ENCODE measurements at regions not wholly inside any gene's neighbourhood (a gene's known extent, or its start where the extent isn't known, plus 50 kb on each side); places are given as distances from the start of the nearest gene placed in this dataset.
A peak's percentile ranks its signal among the peaks of the same experiment; 100 is the strongest.

GRCh38 chr18:24840640-24841039, 380.2 kb downstream of the HRH4 start:
- DNase-seq: no peak

DNA sequence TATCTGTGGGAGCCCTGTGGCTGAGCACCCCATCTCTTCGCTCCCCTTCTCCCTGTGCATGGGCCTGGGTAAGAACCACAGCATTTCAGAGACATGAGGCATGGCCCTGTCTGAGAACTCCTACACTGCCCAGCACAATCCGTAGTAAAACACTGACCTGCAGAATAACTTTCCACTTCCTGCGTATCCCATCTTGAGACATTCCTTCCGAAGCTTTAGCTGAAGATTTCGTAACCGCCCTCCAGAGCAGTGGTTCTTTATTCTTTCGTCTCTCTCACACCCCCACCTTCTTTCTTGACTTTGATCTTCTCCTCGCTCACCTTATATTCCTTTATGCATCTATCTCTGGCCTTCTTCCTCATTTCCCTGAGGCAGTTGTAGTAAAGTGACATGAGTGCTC, 381.1 kb downstream of the HRH4 start:
- no peak for DNase-seq

- DNase-seq: no peak
Measured at GRCh38 chr18:24843123-24843522, 382.7 kb downstream of the HRH4 start.

- DNase-seq: no peak
Measured at GRCh38 chr18:24846138-24846537, 385.7 kb downstream of the HRH4 start.

- DNase-seq: no peak
Measured at GRCh38 chr18:24850532-24850931, 390.1 kb downstream of the HRH4 start.

- no peak for DNase-seq
Measured at GRCh38 chr18:24853076-24853475, 392.6 kb downstream of the HRH4 start.

- no peak for DNase-seq
Measured at GRCh38 chr18:24860978-24861680, 400.7 kb downstream of the HRH4 start.

DNA sequence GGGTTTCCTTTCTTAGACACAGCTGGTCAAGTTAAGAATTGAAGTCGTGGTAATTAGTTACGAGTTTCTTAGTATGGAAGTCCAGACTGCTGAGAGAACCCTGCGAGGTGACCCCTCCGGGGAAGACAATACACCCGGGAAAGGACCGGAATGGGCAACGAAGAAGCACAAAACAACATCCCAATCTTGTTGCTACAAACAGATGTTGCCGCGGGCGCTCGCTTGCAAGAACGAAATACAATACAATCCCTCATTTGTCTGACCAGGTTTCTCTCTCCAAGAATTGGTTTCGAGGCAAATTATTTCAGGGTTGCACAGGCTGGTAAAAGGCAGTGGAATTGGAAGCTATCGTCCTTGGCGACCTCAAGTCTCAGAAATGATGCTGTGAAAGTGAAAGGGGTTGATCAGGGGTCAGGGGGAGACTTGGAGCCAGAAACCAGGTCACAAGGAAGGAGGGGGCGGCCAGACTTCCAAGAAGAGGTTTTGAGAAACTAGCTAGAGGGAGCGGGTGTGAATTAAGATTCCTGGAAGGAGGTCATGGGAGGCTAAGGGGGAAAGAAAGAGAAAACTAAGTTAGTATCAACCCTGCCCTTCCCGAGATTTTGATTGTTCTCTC, 401.9 kb downstream of the HRH4 start:
- DNase-seq: no peak

DNA sequence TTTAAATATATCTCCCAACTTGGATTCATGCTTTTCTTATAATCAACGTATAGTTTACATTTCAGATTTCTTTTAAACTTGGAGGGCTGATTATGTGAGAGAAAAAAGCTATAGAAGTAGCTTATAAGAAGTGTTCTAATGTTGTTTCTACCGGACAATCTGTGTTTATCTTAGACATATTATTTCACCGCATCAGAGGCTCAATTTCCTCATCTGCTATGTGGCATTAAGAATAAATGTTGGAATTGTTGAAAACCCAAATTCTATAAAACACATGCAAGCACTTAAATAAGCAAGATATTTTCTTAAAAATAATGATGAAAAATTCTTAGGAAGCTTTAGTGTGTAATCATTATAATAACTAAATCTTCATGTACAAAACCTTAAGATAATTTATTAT, 407.9 kb downstream of the HRH4 start:
- DNase-seq: no peak

GRCh38 chr18:24868760-24869237, 408.4 kb downstream of the HRH4 start:
- DNase-seq: no peak

DNA sequence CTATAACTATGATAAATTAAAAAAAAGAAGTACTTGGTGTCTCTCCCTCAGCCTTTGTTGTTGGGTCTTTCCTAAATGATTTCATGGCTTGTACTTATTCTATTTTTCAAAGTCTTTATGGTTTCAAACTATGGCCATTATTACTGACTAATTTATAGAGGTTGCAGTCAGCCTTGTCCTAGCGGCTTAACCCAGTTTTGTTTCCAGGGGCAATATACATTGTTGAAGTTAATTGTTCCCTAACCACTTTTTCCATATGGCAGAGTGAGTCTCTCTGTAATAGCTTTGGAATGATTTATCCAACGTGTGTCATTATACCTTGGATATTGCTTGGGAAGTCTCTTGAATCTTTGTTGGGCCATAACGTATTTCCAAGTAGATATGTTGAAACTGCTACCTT, 408.8 kb downstream of the HRH4 start:
- no peak for DNase-seq

DNA sequence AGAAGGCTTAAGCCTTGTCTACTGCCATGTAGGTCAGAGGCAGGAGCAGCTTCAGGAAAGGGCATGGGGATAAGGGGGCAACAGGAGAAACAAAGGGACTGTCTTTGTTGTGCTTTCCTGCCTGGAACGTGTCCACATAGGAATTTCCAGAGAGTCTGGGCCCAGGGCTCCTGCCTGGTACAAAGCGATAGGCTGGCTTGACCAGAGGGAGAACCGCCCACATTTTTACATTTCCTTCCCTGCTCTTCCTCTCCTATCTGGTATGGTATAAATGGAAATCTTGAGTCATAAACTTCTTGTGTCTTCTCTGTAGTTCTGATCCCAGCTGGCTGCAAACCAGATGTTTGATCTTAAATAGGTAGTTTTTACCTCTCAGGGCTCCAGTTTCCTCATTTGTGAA, 414.8 kb downstream of the HRH4 start:
- no peak for DNase-seq

DNA sequence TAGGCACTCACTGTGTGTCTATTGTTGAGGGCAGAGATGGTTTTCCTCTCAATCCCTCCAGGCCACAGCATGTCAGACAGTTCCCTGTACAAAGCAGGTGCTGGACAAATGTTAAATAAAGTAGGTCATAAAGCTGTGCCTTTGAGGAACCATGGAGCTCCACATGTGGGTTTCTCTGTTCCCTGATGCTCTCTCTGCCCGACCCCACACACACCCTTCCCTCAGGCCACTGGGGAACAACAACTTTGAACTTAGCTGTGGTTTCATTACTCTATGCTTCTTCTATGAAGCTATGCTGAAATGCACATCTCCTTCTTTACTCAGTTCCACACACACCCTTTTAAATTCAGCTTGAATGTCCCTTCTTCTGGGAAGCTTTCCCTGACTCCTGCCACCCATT, 415.3 kb downstream of the HRH4 start:
- no peak for DNase-seq

GRCh38 chr18:24876266-24876665, 415.8 kb downstream of the HRH4 start:
- no peak for DNase-seq

- no peak for DNase-seq
Measured at GRCh38 chr18:24877066-24877465, 416.6 kb downstream of the HRH4 start.

GRCh38 chr18:24877546-24877945, 417.1 kb downstream of the HRH4 start:
- no peak for DNase-seq

DNA sequence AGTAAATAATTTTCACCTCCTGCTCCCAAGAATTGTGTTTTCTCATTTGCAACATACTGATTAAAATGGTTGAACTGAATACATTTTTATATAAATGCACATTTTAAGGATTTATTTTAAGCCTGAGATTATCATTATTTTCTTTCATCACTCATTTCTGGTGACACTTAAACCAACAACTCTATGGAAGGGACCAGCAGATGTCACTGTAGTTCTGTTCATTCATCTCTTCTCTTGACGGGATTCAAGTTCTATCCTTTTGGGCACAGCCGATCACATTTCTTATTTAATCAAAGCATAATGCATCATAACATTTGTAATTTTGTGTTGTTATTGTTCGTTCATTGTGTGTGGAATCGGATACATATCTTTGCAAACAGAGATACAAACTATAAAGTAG, 417.9 kb downstream of the HRH4 start:
- DNase-seq: peak; percentile 51

DNA sequence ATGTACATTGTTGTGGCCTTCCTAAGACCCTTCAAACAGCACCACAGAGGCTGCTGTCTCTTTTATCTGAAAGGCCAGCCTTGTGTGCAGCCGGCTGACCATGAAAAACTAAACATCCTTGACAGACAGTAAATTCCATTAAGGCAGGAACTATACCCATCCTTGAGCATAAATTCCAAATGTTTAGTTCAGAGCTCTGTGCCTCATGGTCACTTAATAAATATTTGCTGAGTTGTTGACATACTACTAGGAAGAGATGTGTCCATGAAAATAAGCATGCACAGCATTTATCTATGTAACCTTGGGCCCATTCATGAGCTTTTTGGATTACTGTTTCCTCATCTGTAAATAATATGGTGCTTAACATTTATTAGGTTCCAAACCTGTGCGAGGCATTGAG, 424.8 kb downstream of the HRH4 start:
- no peak for DNase-seq

DNA sequence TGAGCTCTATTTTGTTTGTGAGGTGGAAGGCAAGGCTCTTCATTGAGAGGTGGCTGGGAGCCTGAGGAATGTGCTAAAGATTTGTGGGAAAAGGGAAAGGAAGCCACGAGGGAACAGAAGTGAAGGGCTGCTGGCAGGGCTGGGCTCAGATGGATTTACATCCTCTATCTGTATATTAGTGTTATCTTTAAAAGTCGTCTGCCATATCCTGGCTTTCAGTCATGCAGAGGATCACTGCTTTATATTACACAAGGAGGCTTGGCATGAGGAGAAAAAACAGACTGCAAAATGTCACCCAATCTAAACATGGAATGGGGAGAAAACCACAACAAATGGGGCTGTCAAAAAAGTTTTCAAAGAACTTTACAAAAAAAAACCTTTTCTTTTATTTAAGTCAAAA, 434.4 kb downstream of the HRH4 start:
- DNase-seq: no peak

DNA sequence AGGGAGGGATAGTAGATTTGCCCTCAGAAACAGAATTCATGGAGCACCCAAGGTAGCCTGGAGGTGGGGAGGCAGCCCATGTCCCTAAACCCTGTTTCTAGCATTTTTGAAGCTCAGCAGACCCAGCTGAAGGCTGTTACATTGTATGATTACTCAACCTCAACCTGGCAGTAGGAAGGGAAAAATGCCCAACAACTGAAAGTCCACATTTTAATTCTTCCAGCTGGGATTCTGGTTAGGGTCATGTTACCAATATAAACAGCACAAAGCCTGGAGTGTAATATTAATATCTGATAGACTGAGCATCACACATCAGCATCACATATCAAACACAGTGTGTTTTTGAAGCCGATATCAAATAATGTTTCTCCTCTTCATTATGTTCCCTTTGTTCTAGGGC, 437.0 kb downstream of the HRH4 start:
- DNase-seq: no peak

DNA sequence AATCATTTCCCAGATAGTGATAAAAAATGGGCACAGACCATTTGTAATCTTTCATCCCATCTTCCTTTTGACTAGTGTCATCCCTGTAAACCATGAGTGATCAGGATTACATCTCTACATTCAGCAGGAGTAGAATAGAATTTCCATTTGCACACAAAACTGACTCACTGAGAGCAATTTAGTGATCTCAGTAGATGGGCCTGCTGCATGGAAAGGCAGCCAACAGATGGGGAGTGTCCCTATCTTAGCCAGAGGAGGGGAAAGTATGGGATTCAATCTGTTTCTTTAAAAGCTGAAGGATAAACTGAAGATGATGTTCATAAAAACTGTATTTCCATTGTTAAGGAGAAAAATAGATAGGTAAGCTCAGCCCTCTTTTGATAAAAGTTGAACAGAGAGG, 441.7 kb downstream of the ZNF521 start:
- no peak for DNase-seq

DNA sequence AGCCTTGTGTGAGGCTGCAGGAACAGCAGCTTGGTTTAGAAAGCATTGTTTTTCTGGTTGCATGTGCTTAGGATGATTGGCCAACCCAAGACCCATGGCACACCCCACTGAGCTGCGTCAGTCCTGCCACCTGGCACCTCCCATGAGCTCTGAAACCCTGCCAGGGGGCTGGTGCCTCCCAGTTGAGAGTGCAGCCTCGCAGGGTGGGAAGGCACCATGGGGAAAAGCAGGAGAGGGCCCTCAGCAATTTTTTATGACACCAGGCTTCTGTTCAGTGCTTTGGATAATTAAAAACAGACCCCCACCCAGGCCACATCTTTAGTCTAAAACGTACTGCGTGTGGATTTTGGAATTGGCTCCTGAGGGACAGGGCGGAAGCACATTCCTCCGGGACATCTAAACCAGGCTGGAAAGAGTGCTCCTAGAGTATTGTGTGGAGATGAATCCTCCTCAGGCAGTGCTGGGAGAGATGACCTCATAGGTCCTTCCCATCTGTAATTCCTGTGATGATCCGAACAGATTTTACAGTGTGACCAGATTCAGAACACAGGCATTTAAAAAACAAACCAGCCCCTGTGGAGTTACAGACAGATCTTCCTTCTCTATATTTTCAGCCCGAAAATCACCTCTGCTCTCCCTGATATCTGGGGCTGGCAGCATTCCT, 438.3 kb downstream of the ZNF521 start:
- DNase-seq: no peak

DNA sequence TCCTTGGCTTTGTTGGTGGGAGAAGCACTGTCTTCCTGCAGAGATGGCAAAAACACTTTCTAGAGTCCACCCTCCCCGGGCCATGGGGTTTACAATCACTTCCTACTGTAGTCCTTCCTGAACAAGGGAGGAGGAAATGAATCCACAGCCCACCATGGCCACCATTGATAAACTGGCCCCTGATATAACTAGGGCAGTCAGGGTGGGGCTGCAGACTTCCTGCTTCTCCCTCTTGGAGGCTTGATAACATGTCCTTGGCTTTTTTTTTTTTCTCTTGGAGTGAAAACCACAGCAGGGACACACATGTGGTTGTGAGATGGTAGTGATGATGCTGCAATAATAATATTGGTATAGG, 437.8 kb downstream of the ZNF521 start:
- DNase-seq: no peak

DNA sequence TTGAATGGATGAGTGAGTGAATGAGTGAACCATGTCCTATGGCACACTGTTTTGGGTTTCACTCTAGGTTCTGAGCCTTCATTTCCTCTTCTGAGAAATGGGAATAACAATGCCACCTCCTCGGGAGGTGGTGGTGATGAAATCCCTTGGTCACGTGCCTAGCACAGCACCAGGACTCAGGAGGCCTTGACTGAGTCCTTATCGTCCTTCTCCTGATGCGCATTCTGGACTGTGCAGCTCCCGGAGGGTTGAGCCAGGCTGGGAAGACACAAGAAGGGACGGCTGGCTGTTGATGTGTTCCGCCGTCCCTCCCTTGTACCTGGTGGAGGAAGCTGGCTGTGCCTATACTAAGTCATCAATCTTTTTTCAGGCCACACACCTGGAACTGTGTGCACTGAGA, 437.3 kb downstream of the ZNF521 start:
- DNase-seq: no peak

DNA sequence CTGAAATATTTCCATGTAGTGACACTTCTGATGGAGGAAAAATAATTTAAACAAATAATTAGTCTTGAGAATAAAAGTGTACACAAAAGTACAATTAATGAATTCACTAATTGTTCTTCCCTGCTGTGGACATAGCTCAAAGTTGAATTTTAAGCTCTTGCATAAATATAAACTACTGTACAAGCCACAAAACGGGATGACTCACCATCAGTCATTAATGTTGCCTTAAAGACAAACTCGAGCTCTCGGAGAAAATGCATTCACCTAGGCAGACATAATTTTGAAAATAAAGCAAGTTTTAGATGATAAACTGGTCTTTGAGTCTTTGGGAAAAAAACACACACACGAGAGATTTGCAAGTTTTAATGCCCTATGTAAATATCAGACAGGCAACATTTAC, 436.4 kb downstream of the ZNF521 start:
- DNase-seq: no peak

Data from NCI-H1694 treated with DMSO at 0.1 percent for 48 hours (cell line).